ENCODE measurements at regions not wholly inside any gene's neighbourhood (a gene's known extent, or its start where the extent isn't known, plus 50 kb on each side); places are given as distances from the start of the nearest gene placed in this dataset.

GRCh38 chr4:180808862-180809261, 1434.3 kb upstream of the TENM3 start:
- no peak for DNase-seq (ENCODE audit: low read depth)
- TF ChIP-seq CTCF (IDR thresholded peaks at IDR 0.05; ENCODE audit: low read length, missing control alignments): no peak
- no peak overlapping the region for H3K4me3 ChIP-seq (replicated peaks; ENCODE audit: low read depth, low read length)

DNA sequence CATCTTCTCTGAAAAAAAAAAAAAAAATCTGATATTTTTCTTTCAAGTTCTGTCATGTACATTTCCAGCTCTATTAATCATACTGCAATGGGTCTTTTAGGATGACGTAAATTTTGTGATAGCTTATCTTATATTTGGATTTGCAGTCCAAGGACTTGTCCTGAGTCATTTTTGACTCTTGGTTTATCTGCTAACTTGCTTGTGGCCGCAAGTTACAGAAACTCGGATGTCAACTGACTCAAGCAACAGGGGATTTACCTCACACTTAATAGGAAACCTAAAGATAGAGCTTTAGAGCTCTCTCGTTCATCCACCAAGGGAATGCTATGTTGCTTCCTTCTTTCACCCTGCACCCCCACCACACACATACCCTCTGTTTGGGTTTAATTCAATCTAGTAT, 1433.8 kb upstream of the TENM3 start:
- no peak overlapping the region for H3K4me3 ChIP-seq (replicated peaks; ENCODE audit: low read depth, low read length)
- peak; percentile 12 for DNase-seq (ENCODE audit: low read depth)

GRCh38 chr4:180810581-180810980, 1432.6 kb upstream of the TENM3 start:
- TF ChIP-seq CTCF (IDR thresholded peaks at IDR 0.05; ENCODE audit: low read length, missing control alignments): no peak
- no peak for DNase-seq (ENCODE audit: low read depth)
- no peak overlapping the region for H3K4me3 ChIP-seq (replicated peaks; ENCODE audit: low read depth, low read length)

More for the DNA sequence above, 1433.8 kb upstream of the TENM3 start:
- no peak for TF ChIP-seq CTCF (IDR thresholded peaks at IDR 0.05; ENCODE audit: low read length, missing control alignments)

DNA sequence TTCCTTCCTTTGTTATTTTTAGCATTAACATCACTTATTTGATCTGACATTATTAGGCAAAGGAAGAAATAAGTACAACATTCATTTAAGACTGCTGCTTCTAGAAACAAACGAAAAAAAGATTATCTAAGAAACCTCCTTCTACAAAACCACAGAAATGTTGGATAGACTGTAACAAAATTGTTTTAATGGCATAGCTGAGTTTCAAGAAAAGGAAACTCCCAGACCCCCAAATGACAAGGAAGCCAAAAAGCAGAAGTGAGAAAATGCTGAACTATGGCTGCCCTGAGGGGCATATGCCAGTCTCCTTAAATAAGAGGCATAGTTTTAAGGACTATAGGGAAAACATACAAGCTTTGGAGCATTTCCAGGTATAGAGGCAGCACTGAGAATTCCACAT, 1431.6 kb upstream of the TENM3 start:
- no peak for TF ChIP-seq CTCF (IDR thresholded peaks at IDR 0.05; ENCODE audit: low read length, missing control alignments)
- H3K4me3 ChIP-seq (replicated peaks; ENCODE audit: low read depth, low read length): no peak overlapping the region
- no peak for DNase-seq (ENCODE audit: low read depth)

- no peak for TF ChIP-seq CTCF (IDR thresholded peaks at IDR 0.05; ENCODE audit: low read length, missing control alignments)
- H3K4me3 ChIP-seq (replicated peaks; ENCODE audit: low read depth, low read length): no peak overlapping the region
- DNase-seq (ENCODE audit: low read depth): no peak
Observed at GRCh38 chr4:180812783-180813182, 1430.4 kb upstream of the TENM3 start.

DNA sequence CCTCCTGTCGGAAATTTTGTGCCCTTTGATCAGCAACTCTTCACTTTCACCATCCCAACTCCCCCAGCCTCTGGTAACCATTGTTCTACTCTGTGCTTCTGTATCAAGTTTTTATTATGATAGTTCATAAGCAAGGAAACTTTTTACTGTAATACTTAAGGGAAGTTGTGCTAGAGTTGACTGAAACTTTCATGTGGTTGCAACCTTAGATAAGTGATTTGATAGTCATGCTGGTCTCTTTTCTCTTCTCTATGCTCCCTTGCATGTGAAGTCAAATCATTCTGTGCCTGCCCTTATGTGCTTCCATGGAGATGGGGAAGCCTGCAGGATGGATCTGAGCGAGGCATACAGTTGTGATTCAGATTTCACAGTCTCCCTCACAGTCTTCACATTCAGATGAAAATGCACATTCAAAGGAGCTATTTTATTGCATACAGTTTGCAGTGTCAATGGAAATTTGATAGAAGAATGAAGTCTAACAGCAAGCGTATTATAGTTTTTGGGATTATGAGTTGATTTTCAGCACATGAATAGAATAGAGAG, 1428.3 kb upstream of the TENM3 start:
- TF ChIP-seq CTCF (IDR thresholded peaks at IDR 0.05; ENCODE audit: low read length, missing control alignments): no peak
- H3K4me3 ChIP-seq (replicated peaks; ENCODE audit: low read depth, low read length): no peak overlapping the region
- DNase-seq (ENCODE audit: low read depth): no peak

DNA sequence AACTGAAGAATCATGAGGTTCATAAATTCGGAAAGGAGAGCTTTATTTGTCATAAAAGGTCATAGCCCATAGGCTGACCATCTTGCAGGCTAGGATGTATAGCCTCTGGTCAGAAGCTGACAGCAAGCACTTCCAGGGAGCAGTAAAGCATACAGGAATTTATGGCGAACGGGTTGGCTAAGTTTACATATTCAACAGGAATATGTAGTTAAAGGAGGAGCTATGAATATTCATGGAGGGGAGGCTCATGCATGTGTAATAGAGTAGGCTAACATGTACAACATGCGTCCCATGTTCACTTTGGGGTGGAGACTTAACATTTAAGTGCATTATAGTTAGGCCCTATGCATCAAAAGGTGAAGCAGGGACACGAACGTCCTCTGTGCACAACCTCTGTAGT, 1425.7 kb upstream of the TENM3 start:
- no peak for TF ChIP-seq CTCF (IDR thresholded peaks at IDR 0.05; ENCODE audit: low read length, missing control alignments)

More for the DNA sequence above, 1425.7 kb upstream of the TENM3 start:
- DNase-seq (ENCODE audit: low read depth): no peak
- no peak overlapping the region for H3K4me3 ChIP-seq (replicated peaks; ENCODE audit: low read depth, low read length)
